Type B pancreatic cell (in vitro differentiated cells): ENCODE measurements at regions not wholly inside any gene's neighbourhood (a gene's known extent, or its start where the extent isn't known, plus 50 kb on each side); places are given as distances from the start of the nearest gene placed in this dataset.

ENCODE experiments used
- DNase-seq: peaks from one replicate; pipeline ENCODE4 v3.0.0; 2021; ENCODE audit warnings: mixed read lengths; ENCODE audit not compliant: unreplicated experiment; ENCODE audit errors: extremely low spot score
- H3K27ac Mint-ChIP-seq: 2 replicates; pipeline ENCODE4 v1.8.0; 2021; ENCODE audit warnings: mild to moderate bottlenecking, mixed read lengths
- H3K27me3 Mint-ChIP-seq: 2 replicates; pipeline ENCODE4 v1.8.0; 2021; ENCODE audit warnings: mixed read lengths
- H3K36me3 Mint-ChIP-seq: 2 replicates; pipeline ENCODE4 v1.8.0; 2021; ENCODE audit warnings: mixed read lengths
- H3K4me1 Mint-ChIP-seq: one replicate; pipeline ENCODE4 v1.8.0; 2021; ENCODE audit warnings: mixed read lengths; ENCODE audit not compliant: unreplicated experiment
- H3K4me3 Mint-ChIP-seq: 2 replicates; pipeline ENCODE4 v1.8.0; 2021; ENCODE audit warnings: mild to moderate bottlenecking, mixed read lengths
- H3K9me3 Mint-ChIP-seq: 2 replicates; pipeline ENCODE4 v1.8.0; 2021; ENCODE audit warnings: mixed read lengths
- TF ChIP-seq, protein P1 (sequence below): fragments of 200-600 bp; sonication (generic); conservative IDR thresholded peaks from 2 replicates; pipeline ENCODE4 v1.5.0; 2021; ENCODE audit warnings: antibody characterized with exemption, mild to moderate bottlenecking

DNA sequence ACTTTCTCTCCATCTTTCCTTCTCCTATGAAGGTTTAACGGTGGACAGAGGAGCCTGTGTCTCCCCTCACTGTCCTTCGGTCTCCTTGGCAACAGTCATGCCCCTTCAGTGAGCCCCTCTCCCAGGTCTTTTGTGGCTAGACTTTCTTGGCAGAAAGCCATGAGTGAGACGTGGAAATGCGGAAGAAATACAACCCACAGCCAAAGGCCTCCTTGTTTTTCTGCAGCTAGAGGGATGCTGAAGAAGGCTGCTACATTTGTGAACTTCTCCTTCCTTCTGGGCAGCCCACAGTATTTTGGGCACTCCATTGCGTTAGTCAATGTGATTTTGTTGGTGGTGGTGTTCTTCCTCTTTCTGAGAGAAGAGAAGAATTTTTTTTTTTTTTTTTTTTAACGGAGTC lies 333.7 kb upstream of the PODXL start:
- peaks cover 64% of the 10 kb centered on the region for H3K27me3 Mint-ChIP-seq
- no peak overlapping the region for H3K27ac Mint-ChIP-seq
- H3K4me1 Mint-ChIP-seq = peaks cover 1% of the 10 kb centered on the region
- no peak for DNase-seq
- peaks cover 23% of the 10 kb centered on the region for H3K9me3 Mint-ChIP-seq
- no peak overlapping the region for H3K4me3 Mint-ChIP-seq
- TF ChIP-seq, protein P1, sequence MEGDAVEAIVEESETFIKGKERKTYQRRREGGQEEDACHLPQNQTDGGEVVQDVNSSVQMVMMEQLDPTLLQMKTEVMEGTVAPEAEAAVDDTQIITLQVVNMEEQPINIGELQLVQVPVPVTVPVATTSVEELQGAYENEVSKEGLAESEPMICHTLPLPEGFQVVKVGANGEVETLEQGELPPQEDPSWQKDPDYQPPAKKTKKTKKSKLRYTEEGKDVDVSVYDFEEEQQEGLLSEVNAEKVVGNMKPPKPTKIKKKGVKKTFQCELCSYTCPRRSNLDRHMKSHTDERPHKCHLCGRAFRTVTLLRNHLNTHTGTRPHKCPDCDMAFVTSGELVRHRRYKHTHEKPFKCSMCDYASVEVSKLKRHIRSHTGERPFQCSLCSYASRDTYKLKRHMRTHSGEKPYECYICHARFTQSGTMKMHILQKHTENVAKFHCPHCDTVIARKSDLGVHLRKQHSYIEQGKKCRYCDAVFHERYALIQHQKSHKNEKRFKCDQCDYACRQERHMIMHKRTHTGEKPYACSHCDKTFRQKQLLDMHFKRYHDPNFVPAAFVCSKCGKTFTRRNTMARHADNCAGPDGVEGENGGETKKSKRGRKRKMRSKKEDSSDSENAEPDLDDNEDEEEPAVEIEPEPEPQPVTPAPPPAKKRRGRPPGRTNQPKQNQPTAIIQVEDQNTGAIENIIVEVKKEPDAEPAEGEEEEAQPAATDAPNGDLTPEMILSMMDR = no peak
- H3K36me3 Mint-ChIP-seq = no peaks in the 10 kb centered on the region

DNA sequence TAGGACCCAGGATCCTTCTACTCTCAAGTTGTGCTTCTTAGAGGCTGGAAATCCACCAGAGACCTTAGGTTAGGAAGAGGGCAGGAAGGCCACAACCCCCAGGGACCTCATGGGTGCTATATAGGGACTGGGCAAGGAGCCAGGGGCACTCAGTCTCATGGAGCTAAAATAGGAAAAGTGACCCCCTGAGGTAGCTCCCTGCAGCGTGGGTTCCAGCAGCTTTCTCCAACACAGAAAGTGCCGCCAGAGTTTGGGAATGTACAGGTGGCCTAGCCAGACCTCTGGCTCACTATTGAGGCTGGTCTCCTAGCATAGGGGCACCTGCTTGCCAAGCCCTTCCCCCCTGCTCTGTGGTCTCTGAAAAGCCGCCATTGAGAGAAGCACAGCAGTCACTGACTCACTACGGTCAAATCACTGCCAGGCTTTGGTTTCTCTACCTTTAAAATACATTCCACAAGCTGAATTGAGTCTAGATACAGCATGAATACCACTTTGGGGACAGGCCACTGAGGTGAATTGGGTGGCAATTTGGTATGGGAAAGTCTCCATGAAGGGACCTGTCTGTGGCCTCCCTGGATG lies 333.2 kb upstream of the PODXL start:
- no peak overlapping the region for H3K4me3 Mint-ChIP-seq
- TF ChIP-seq, protein P1 = no peak
- H3K27me3 Mint-ChIP-seq = peaks cover 58% of the 10 kb centered on the region
- no peaks in the 10 kb centered on the region for H3K4me1 Mint-ChIP-seq
- no peak for DNase-seq
- peaks cover 19% of the 10 kb centered on the region for H3K9me3 Mint-ChIP-seq
- no peaks in the 10 kb centered on the region for H3K36me3 Mint-ChIP-seq
- no peak overlapping the region for H3K27ac Mint-ChIP-seq

DNA sequence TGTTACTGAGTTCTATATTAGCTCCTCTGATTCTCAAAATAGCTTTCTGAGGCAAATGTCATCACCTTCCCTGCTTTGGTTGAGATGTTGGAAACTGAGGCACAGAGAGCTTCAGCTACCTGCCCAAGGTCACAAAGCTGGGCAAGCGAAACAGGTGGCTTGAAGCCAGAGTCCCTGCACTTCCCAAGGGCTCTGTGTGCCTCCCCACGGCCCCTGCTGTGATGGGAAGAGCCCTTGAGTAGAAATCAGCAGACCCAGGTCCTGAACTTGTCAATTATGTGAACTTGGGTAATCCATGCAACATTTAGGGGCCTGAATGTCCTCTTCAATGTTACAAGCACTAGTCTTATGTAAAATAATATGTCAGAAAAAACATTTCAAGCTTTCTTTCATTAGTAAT lies 327.3 kb upstream of the PODXL start:
- H3K4me3 Mint-ChIP-seq = no peak overlapping the region
- H3K9me3 Mint-ChIP-seq = peaks cover 18% of the 10 kb centered on the region
- no peaks in the 10 kb centered on the region for H3K4me1 Mint-ChIP-seq
- no peak overlapping the region for H3K27ac Mint-ChIP-seq
- DNase-seq = no peak
- peaks cover 62% of the 10 kb centered on the region for H3K27me3 Mint-ChIP-seq
- TF ChIP-seq, protein P1 = no peak
- no peaks in the 10 kb centered on the region for H3K36me3 Mint-ChIP-seq

DNA sequence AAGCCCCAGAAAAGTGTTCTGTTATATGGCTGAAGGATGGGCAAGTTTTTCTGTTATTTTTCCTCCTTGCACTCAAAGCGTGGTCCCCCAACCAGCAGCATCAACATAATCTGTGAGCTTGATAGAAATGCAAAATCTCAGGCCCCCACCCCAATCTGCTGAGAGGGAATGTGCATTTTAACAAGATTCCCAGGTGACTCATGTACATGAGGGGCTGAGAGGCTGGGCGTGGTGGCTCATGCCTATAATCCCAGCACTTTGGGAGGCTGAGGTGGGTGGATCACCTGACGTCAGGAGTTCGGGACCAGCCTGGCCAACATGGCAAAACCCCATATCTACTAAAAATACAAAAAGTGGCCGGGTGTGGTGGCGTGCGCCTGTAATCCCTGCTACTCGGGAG lies 326.8 kb upstream of the PODXL start:
- TF ChIP-seq, protein P1 = no peak
- H3K4me3 Mint-ChIP-seq = no peak overlapping the region
- H3K36me3 Mint-ChIP-seq = no peaks in the 10 kb centered on the region
- peaks cover 58% of the 10 kb centered on the region for H3K27me3 Mint-ChIP-seq
- H3K27ac Mint-ChIP-seq = no peak overlapping the region
- no peak for DNase-seq
- H3K9me3 Mint-ChIP-seq = peaks cover 18% of the 10 kb centered on the region
- H3K4me1 Mint-ChIP-seq = no peaks in the 10 kb centered on the region

DNA sequence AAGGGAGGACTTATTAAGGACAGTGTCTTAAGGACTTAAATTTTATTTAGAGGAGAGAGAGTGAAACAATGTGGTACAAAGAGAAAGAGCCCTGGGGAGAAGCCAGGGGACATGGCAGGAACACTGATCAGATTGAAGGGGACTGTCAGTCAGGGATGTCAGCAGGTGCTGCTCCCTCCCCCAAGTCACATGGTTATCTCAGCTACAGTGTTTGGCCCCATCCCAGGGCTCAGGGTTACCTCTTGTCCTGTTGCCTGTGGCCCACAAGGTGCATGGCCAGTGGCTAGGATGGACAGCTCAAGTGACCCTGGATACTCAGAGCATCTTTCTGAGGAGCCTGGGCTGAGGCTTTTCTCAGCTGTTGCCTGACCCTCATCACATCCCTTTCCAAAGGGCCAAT lies 325.9 kb upstream of the PODXL start:
- Mint-ChIP-seq H3K9me3 (peaks cover 15% of the 10 kb centered on the region), H3K27ac (no peak overlapping the region), H3K4me3 (no peak overlapping the region), H3K27me3 (peaks cover 49% of the 10 kb centered on the region), H3K4me1 (no peaks in the 10 kb centered on the region), H3K36me3 (no peaks in the 10 kb centered on the region)
- TF ChIP-seq, protein P1 = no peak
- no peak for DNase-seq

DNA sequence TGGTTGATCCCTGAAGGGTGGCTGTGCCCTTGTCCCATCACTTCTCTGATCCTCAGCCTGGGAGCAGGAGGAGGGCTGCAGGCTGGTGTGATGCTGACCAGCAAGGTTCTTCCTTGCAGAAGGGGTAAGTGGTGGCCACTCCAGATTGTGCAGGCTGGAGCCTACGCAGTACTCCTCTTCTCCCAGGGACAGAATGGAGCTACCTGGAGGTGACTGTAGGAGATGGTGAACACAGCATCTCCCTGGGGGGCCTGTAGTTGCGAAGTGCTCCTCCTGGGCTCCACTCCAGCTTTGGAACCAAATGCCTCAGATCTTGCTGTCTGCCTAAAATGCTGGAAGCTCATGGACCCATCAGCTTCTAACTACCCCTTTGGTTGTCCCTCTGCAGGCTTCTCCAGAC lies 323.6 kb upstream of the PODXL start:
- peaks cover under 1% of the 10 kb centered on the region for H3K9me3 Mint-ChIP-seq
- H3K4me1 Mint-ChIP-seq = no peaks in the 10 kb centered on the region
- no peaks in the 10 kb centered on the region for H3K36me3 Mint-ChIP-seq
- TF ChIP-seq, protein P1 = no peak
- no peak for DNase-seq
- H3K27ac Mint-ChIP-seq = no peak overlapping the region
- H3K4me3 Mint-ChIP-seq = no peak overlapping the region
- peaks cover 37% of the 10 kb centered on the region for H3K27me3 Mint-ChIP-seq
